Vagina (tissue), 2 donors: ENCODE measurements at regions not wholly inside any gene's neighbourhood (a gene's known extent, or its start where the extent isn't known, plus 50 kb on each side); places are given as distances from the start of the nearest gene placed in this dataset.

Experiments
- DNase-seq, 2 donors: peaks; one replicate each; pipeline ENCODE4 v3.0.0-alpha.2; 2017; ENCODE audit errors: extremely low spot score in 2 of 2
- H3K27ac ChIP-seq: fragments of 200-600 bp; sonication (generic); one replicate; pipeline ENCODE4 v1.5.1; 2019
- H3K27me3 ChIP-seq: fragments of 200-600 bp; sonication (generic); one replicate; pipeline ENCODE4 v1.5.1; 2019
- H3K36me3 ChIP-seq, 2 donors: fragments of 200-600 bp; sonication (generic); one replicate each; pipeline ENCODE4 v1.5.1; 2017 to 2019
- H3K4me1 ChIP-seq: fragments of 200-600 bp; sonication (generic); one replicate; pipeline ENCODE4 v1.5.1; 2019
- H3K4me3 ChIP-seq, 2 donors: fragments of 200-600 bp; sonication (generic); 1 replicate in 1 of 2; 2 replicates in 1 of 2; pipeline ENCODE4 v1.5.1; 2016 to 2019
- H3K9me3 ChIP-seq: fragments of 200-600 bp; sonication (generic); one replicate; pipeline ENCODE4 v1.5.1; 2019
- POLR2A ChIP-seq, 2 donors: fragments of 450-650 bp; IDR thresholded peaks; one replicate each; pipeline ENCODE4 v1.6.1; 2017; ENCODE audit warnings: antibody characterized with exemption in 2 of 2, mild to moderate bottlenecking in 2 of 2, moderate library complexity in 2 of 2
- POLR2AphosphoS5 ChIP-seq, 2 donors: sonication (generic); formaldehyde crosslinking; IDR thresholded peaks; one replicate each; pipeline ENCODE4 v1.9.0; 2017; ENCODE audit warnings: antibody characterized with exemption in 2 of 2, mild to moderate bottlenecking in 2 of 2, low read depth in 1 of 2; ENCODE audit not compliant: insufficient read depth in 1 of 2
- intact Hi-C: fragments of 100-400 bp; cut with DNase I; formaldehyde crosslinking; loops from one replicate; pipeline ENCODE4 v1.15.1; 2023
- TF ChIP-seq, protein P1 (sequence below), 3 experiments: fragments of 450-650 bp in 2 of 3; fragments of 200-600 bp in 1 of 3; sonication (generic) in 1 of 3; IDR thresholded peaks; one replicate each; pipeline ENCODE4 v1.5.1; 2017 to 2019; ENCODE audit warnings: antibody characterized with exemption in 3 of 3, mild to moderate bottlenecking in 2 of 3, moderate library complexity in 2 of 3

DNA sequence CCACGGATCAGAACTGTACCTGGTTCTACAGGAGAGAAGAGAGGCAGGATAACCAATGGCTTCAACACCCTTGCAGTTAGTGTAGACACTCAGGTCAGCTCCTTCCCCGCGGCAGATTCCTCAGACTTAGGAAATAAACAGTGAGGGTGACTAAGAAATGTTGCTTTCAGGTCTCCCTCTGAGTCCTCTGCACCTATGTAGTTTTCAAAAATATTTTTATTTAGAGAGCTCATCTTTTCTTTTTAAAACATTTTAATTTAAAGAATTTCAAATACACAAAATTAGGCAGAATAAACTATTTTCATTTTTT, 195.2 kb downstream of the KLF12 start:
- TF ChIP-seq POLR2A (IDR thresholded peaks at IDR 0.05): no peak
- H3K27ac ChIP-seq: no peak overlapping the region
- H3K36me3 ChIP-seq: no peaks in the 10 kb centered on the region
- no peak overlapping the region for H3K4me3 ChIP-seq
- no peaks in the 10 kb centered on the region for H3K4me1 ChIP-seq
- H3K9me3 ChIP-seq: no peaks in the 10 kb centered on the region
- DNase-seq: no peak
- no peaks in the 10 kb centered on the region for H3K27me3 ChIP-seq
- intact Hi-C loops: no loop called here

DNA sequence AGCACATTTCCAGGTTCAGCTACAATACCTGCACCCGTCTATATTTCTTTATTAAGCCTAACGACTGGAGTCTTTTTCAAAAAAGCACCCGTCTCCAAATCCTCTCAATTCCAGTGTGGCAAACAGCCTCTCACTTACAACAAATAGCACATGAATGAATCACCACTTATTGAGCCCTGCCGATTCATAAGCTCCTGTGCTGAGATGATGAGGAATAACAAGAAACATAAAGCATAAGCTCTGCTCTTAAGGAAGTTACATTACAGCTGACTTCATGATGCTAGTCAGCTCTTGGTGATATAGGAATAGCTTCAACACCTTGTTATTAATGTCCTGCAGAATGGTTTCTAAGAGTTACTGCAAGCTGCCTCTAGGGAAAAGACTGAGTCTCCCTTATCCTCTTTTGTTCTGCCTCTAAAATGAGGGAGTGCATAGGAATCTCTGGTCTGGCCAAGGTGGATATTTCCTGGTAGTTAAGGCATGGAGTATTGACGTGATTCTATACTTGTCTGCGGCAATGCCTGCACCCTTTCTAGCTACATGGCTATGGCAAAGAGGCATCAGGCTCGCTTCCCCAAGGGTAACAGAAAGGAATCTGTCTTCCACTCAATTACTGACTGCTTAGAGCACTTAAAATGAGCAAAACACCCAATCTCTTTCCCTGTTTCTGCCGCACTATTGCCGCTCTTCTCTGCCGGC, 195.7 kb downstream of the KLF12 start:
- Histone ChIP-seq H3K4me3 (no peak overlapping the region), H3K4me1 (no peaks in the 10 kb centered on the region), H3K36me3 (no peaks in the 10 kb centered on the region), H3K27me3 (no peaks in the 10 kb centered on the region), H3K9me3 (no peaks in the 10 kb centered on the region), H3K27ac (no peak overlapping the region)
- intact Hi-C loops: no loop called here
- no peak for DNase-seq
- no peak for TF ChIP-seq POLR2A (IDR thresholded peaks at IDR 0.05)
- TF ChIP-seq POLR2AphosphoS5 (IDR thresholded peaks at IDR 0.05; ENCODE audit: insufficient read depth in 1 of 2, low read depth in 1 of 2): no peak
- TF ChIP-seq, protein P1, sequence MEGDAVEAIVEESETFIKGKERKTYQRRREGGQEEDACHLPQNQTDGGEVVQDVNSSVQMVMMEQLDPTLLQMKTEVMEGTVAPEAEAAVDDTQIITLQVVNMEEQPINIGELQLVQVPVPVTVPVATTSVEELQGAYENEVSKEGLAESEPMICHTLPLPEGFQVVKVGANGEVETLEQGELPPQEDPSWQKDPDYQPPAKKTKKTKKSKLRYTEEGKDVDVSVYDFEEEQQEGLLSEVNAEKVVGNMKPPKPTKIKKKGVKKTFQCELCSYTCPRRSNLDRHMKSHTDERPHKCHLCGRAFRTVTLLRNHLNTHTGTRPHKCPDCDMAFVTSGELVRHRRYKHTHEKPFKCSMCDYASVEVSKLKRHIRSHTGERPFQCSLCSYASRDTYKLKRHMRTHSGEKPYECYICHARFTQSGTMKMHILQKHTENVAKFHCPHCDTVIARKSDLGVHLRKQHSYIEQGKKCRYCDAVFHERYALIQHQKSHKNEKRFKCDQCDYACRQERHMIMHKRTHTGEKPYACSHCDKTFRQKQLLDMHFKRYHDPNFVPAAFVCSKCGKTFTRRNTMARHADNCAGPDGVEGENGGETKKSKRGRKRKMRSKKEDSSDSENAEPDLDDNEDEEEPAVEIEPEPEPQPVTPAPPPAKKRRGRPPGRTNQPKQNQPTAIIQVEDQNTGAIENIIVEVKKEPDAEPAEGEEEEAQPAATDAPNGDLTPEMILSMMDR (IDR thresholded peaks at IDR 0.05): no peak

DNA sequence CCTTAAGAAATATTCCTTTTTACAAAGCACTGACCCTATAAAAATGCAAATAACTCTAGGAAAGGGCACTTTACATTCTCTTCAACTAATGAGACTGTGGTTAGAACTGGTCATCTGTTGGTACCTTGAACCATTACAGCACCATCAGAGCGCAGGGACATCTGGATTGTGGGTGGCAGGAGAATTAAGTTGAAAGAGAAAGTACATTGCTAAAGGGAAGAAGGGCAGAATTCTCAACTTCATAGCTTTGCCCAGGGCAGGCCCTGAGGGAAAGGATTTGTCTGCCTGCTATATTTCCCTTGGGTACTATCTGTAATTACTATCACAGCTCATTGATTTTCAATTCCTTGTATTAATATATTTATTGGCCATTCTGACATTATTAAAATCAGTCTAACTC, 196.8 kb downstream of the KLF12 start:
- H3K27ac ChIP-seq: no peak overlapping the region
- no peak for DNase-seq
- H3K36me3 ChIP-seq: no peaks in the 10 kb centered on the region
- no peaks in the 10 kb centered on the region for H3K9me3 ChIP-seq
- TF ChIP-seq, protein P1 (IDR thresholded peaks at IDR 0.05): no peak
- TF ChIP-seq POLR2A (IDR thresholded peaks at IDR 0.05): no peak
- no peak for TF ChIP-seq POLR2AphosphoS5 (IDR thresholded peaks at IDR 0.05; ENCODE audit: insufficient read depth in 1 of 2, low read depth in 1 of 2)
- no peak overlapping the region for H3K4me3 ChIP-seq
- no peaks in the 10 kb centered on the region for H3K4me1 ChIP-seq
- intact Hi-C loops: no loop called here
- no peaks in the 10 kb centered on the region for H3K27me3 ChIP-seq

DNA sequence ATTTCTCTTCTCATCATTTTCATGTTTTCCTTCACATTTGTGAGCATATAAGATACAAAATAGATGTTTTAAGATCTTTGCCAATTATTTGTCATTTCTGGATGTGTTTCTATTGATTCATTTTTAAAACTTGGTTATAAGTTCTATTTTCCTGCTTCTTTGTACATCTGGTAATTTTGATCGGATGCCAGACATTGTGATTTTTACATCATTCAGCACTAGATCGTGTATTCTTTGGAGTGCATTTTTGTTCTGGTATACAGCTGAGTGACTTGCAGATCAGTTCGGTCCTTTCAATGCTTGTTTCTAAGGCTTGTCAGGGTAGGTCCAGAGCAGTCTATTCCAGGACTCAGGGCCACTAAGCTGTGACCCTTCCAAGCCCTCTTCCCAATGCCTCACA, 198.2 kb downstream of the KLF12 start:
- Histone ChIP-seq H3K4me3 (no peak overlapping the region), H3K4me1 (no peaks in the 10 kb centered on the region), H3K36me3 (no peaks in the 10 kb centered on the region), H3K27me3 (no peaks in the 10 kb centered on the region), H3K9me3 (no peaks in the 10 kb centered on the region), H3K27ac (no peak overlapping the region)
- TF ChIP-seq POLR2AphosphoS5 (IDR thresholded peaks at IDR 0.05; ENCODE audit: insufficient read depth in 1 of 2, low read depth in 1 of 2): no peak
- TF ChIP-seq, protein P1 (IDR thresholded peaks at IDR 0.05): no peak
- no peak for TF ChIP-seq POLR2A (IDR thresholded peaks at IDR 0.05)
- DNase-seq: no peak
- intact Hi-C loops: no loop called here

DNA sequence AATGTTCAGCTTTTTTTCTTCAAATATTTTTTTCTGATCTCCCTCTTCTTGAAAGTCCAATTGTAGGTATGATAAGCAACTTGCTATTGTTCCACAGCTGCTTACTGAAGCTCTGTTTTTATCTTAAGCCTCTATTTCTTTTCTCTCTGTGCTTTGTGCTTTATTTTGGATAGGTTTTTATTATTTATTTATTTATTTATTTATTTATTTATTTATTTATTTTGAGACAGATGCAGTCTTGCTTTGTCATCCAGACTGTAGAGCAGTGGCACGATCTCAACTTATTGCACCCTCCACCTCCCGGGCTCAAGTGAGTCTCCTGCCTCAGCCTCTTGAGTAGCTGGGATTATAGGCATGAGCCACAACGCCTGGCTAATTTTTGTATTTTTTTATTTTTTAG, 199.4 kb downstream of the KLF12 start:
- Histone ChIP-seq H3K4me3 (no peak overlapping the region), H3K4me1 (no peaks in the 10 kb centered on the region), H3K27me3 (no peaks in the 10 kb centered on the region), H3K9me3 (no peaks in the 10 kb centered on the region), H3K36me3 (no peaks in the 10 kb centered on the region), H3K27ac (no peak overlapping the region)
- TF ChIP-seq, protein P1 (IDR thresholded peaks at IDR 0.05): no peak
- intact Hi-C loops: no loop called here
- DNase-seq: no peak
